ENCODE measurements at regions not wholly inside any gene's neighbourhood (a gene's known extent, or its start where the extent isn't known, plus 50 kb on each side); places are given as distances from the start of the nearest gene placed in this dataset.

GRCh38 chr22:49699476-49699875, 128.2 kb downstream of the BRD1 start:
- TF ChIP-seq MAX (IDR thresholded peaks at IDR 0.05) (no peak), ZFX (IDR thresholded peaks at IDR 0.05) (no peak), CTCF (IDR thresholded peaks at IDR 0.05 in 2 of 3, conservative IDR thresholded peaks at IDR 0.05 in 1 of 3; ENCODE audit: borderline replicate concordance in 1 of 3, insufficient read depth in 1 of 3, low read depth in 2 of 3, low read length in 2 of 3) (no peak)
